HG03045 (cell line): ENCODE measurements at regions not wholly inside any gene's neighbourhood (a gene's known extent, or its start where the extent isn't known, plus 50 kb on each side); places are given as distances from the start of the nearest gene placed in this dataset.
"Not testable (repeated sequence)": the region's sequence is repeated elsewhere in the genome, so short reads cannot be mapped to it uniquely, and the experiment has no call there.

Experiments
- ATAC-seq: cut with Tn5 transposase; IDR thresholded peaks from one replicate; pipeline ENCODE4 v1.9.1; 2021; ENCODE audit warnings: mild to moderate bottlenecking, moderate library complexity; ENCODE audit not compliant: unreplicated experiment

DNA sequence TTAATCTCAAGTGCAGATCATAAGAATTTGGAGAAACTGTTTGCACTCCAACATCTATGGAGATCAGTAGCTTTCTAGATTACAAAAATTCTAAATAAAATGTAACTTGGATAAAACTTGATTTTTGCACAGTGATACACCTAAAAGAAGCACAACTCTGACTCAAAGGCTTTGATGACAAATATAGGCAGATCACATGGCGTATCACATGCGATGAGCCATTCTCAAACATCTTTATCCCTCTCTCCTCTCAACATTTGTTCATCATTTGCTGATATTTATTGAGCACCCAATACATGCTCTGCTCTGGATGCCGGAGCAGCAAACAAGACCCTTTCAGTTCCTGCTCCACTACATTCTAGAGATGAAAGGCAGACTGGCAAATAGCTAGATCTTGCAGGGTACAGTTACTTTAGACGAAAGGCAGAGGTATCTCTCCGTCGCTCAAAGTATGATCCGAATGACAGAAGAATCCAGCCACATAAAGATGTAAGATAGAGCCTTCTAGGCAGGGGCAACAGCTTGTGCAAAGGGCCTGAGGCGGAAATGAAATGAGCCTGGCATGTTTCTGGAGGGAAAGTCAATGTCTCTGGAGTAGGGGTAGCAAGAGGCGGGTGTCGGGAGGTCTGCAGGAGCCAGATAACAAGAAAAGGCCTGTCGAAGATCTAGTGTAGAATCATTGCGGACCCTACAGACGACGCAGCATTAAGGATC lies 145.8 kb upstream of the ERRFI1 start:
- ATAC-seq = no peak

DNA sequence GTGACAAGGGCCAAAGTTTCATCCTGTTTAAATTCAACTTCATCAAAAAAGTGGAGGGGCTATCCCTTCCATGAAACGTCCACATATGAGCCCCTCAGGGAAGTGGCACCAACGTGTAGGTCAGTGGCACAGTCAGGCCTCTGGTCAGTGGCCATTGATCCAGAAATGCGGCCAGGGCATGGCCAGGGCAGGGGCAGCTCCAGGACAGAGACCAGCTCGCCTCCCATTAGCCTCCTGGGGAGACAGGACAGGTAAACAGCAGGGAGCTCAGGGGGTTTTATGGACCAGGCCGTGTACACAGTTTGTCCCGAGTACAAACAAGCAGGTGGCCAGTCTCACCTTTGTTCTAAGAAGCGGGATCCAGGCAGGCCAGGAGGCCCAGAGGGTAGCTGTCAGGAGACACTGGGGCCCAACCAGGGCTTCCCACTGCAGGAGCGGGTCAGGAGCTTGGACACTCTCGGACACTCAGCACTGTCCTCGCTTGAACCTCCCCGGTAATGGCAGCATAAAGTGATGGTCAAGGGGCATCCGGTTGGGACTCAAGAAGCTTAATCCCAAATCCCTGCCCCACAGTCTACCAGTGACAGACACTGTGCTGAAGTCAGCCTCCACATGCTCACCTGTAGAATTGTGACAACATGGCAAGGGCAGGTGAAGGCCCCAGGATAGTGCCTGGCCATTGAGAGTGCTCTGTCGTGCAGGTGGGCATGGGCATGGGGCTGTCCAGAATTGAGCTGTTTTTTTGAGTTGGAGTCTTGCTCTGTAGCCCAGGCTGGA lies 144.1 kb upstream of the ERRFI1 start:
- no peak for ATAC-seq

GRCh38 chr1:8169364-8170058 lies 143.4 kb upstream of the ERRFI1 start:
- ATAC-seq = no peak

DNA sequence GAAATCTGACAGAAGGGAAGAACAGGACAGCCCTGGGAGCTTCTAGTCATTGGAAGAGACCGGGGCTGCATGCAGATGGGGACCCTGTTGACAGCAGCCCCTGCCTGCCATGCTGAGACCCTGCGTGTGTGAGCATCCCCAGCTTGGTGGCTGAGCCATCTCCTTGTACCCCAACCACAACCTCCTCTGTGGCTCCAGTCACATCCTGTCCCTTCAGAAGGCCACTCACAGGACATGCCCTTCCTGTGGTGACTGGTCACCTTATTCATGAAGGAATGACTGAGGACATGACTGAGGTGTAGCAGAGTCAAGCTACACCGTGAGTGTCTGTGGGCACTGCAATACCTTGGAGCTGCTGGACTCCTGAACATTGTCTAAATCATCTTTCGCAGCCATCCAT lies 141.8 kb upstream of the ERRFI1 start:
- ATAC-seq = no peak

GRCh38 chr1:8166406-8166805 lies 140.3 kb upstream of the ERRFI1 start:
- ATAC-seq = no peak

GRCh38 chr1:8165595-8166360 lies 139.7 kb upstream of the ERRFI1 start:
- no peak for ATAC-seq

- no peak for ATAC-seq
These were observed 138.6 kb upstream of the ERRFI1 start for GRCh38 chr1:8164670-8165069.

GRCh38 chr1:8163039-8163438 lies 136.9 kb upstream of the ERRFI1 start:
- ATAC-seq = no peak

GRCh38 chr1:8162168-8162567 lies 136.1 kb upstream of the ERRFI1 start:
- no peak for ATAC-seq

GRCh38 chr1:8161546-8162105 lies 135.5 kb upstream of the ERRFI1 start:
- ATAC-seq = no peak

- ATAC-seq = no peak
These were observed 133.4 kb upstream of the ERRFI1 start for GRCh38 chr1:8159470-8160024.

GRCh38 chr1:8158995-8159394 lies 132.9 kb upstream of the ERRFI1 start:
- no peak for ATAC-seq

DNA sequence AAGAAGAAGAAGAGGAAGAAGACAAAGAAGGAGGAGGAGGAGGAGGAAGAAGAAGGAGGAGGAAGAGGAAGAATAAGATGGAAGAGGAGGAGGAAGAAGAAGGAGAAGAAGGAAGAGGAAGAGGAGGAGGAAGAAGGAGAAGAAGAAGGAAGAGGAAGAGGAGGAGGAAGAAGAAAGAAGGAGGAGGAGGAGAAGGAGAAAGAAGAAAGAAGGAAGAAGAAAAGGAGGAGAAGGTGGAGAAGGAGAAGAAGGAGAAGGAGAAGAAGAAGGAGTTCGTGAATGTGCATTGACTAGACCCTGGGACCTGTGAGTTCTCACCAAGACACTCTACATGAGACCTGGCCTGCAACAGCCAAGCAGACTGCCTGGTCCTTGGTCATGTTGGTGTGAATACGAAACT lies 131.7 kb upstream of the ERRFI1 start:
- no peak for ATAC-seq

GRCh38 chr1:8155528-8156186 lies 129.5 kb upstream of the ERRFI1 start:
- ATAC-seq = no peak

DNA sequence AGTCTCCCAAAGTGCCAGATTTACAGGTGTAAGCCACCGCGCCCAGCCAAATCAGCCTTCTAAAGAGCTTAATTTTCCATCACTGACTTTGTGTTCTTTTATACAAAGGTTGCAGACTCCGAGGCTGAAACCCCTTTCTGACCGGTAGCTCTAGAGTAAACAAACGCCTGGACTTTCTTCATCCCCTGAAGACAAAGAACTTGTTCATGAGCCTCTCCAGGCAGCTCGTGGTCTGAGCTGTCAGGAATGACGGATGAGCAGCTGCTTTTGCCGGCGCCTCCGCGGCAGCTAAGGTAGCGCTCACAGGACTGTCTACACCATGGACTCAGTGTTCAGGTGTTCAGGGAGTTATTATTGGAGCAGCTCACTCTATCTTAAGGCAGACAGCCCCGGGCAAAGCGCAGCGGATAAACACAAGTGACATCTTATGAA lies 128.5 kb upstream of the ERRFI1 start:
- ATAC-seq = no peak

GRCh38 chr1:8153961-8154360 lies 127.9 kb upstream of the ERRFI1 start:
- no peak for ATAC-seq

DNA sequence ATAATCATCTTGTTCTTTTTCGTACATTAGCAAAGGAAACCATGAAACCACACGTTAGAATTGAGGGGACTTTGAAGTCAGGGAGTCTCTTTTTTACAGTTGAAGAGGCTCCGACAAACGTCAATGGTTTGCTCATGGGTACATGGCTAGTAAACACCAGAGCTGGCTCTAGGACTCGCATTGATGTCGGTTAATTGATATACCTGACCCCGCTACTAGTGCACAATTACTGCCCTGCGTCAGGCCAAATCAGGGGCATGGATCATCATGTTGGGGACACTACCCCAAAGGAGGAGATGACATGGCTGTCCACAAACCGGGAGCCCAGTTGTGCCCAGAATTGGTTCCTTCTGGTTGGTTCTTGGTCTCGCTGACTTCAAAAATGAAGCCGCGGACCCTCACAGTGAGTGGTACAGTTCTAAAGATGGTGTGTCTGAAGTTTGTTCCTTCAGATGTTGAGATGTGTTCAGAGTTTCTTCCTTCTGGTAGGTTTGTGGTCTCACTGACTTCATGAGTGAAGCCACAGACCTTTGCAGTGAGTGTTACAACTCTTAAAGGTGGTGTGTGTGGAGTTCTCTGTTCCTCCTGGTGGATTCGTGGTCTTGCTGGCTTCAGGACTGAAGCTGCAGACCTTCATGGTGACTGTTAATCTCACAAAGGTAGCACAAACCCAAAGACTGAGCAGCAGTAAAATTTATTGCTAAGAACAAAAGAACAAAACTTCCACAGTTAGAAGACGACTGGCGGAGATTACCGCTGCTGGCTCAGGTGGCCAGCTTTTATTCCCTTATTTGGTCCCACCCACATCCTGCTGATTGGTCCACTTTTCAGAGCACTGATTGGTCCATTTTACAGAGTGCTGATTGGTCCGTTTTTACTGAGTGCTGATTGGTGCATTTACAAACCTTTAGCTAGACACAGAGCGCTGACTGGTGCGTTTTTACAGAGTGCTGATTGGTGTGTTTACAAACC lies 126.9 kb upstream of the ERRFI1 start:
- ATAC-seq = no peak

- ATAC-seq = no peak
These were observed 125.5 kb upstream of the ERRFI1 start for GRCh38 chr1:8151647-8152046.

DNA sequence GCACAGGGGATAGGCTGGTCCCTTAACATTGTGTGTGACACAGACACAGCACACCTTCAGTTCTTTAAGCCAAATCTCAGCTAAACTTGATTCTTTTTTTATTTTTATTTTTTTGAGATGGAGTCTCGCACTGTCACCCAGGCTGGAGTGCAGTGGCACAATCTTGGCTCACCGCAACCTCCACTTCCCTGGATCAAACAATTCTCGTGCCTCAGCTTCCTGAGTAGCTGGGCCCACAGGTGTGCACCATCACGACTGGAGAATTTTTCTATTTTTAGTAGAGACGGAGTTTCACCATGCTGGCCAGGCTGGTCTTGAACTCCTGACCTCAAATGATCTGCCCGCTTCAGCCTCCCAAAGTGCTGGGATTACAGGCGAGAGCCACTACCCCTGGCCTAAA lies 123.6 kb upstream of the ERRFI1 start:
- not testable (repeated sequence) for ATAC-seq
